HEK293 (cell line): ENCODE measurements at regions not wholly inside any gene's neighbourhood (a gene's known extent, or its start where the extent isn't known, plus 50 kb on each side); places are given as distances from the start of the nearest gene placed in this dataset.

Experiments
- CTCF ChIA-PET: fragments of 350-600 bp; formaldehyde crosslinking; extraction: SDS; loops from one replicate; lab custom pipeline; 2021; ENCODE audit warnings: antibody characterized with exemption; lab: Yijun Ruan, JAX
- POLR2A ChIA-PET: fragments of 300-600 bp; formaldehyde crosslinking; extraction: SDS; loops from one replicate; lab custom pipeline; 2020; ENCODE audit warnings: antibody characterized with exemption, inconsistent platforms; lab: Yijun Ruan, JAX
- H3K27ac ChIP-seq: fragments of 200-500 bp; sonication (Bioruptor generic); 2 replicates; pipeline ENCODE4 v1.5.1; 2014; ENCODE audit warnings: low read depth, low read length, control low read depth, inconsistent platforms; ENCODE audit errors: extremely low read depth
- H3K36me3 ChIP-seq, 2 experiments: fragments of 200-500 bp in 1 of 2; sonication (Bioruptor generic) in 1 of 2; 1 replicate in 1 of 2; 2 replicates in 1 of 2; pipeline ENCODE4 v1.5.1; 2014 to 2017; ENCODE audit warnings: inconsistent platforms in 2 of 2, low read length in 2 of 2; ENCODE audit not compliant: control insufficient read depth in 2 of 2, insufficient read depth in 1 of 2
- H3K4me1 ChIP-seq: fragments of 200-500 bp; sonication (Bioruptor generic); 2 replicates; pipeline ENCODE4 v1.5.1; 2014; ENCODE audit warnings: mild to moderate bottlenecking, low read length, inconsistent platforms; ENCODE audit not compliant: control insufficient read depth, insufficient read depth
- H3K4me3 ChIP-seq: 2 replicates; pipeline ENCODE4 v1.5.1; 2011; ENCODE audit warnings: low read depth, mild to moderate bottlenecking, control low read depth, low read length, moderate library complexity
- H3K9me3 ChIP-seq: fragments of 200-500 bp; sonication (Bioruptor generic); 2 replicates; pipeline ENCODE4 v1.5.1; 2014; ENCODE audit warnings: low read depth, low read length, inconsistent platforms; ENCODE audit not compliant: control insufficient read depth, insufficient read depth
- EGR2 ChIP-seq: fragments of 450-650 bp; formaldehyde crosslinking; IDR thresholded peaks from 2 replicates; pipeline ENCODE4 v1.5.1; 2016; ENCODE audit warnings: low read depth, missing biosample characterization, missing genetic modification characterization
- KLF1 ChIP-seq: fragments of 450-650 bp; formaldehyde crosslinking; IDR thresholded peaks from 2 replicates; pipeline ENCODE4 v1.5.1; 2016; ENCODE audit warnings: missing biosample characterization, missing genetic modification characterization
- KLF16 ChIP-seq: fragments of 450-650 bp; formaldehyde crosslinking; IDR thresholded peaks from 2 replicates; pipeline ENCODE4 v1.5.1; 2017; ENCODE audit warnings: missing biosample characterization, missing genetic modification characterization
- KLF8 ChIP-seq: fragments of 450-650 bp; formaldehyde crosslinking; IDR thresholded peaks from 2 replicates; pipeline ENCODE4 v1.5.1; 2016; ENCODE audit warnings: missing biosample characterization, missing genetic modification characterization
- YY1 ChIP-seq: fragments of 450-650 bp; formaldehyde crosslinking; IDR thresholded peaks from 2 replicates; pipeline ENCODE4 v1.5.1; 2018; ENCODE audit warnings: missing biosample characterization, missing genetic modification characterization
- ZBTB1 ChIP-seq: fragments of 450-650 bp; formaldehyde crosslinking; IDR thresholded peaks from 2 replicates; pipeline ENCODE4 v1.5.1; 2016; ENCODE audit warnings: missing biosample characterization, missing genetic modification characterization
- ZFP3 ChIP-seq: fragments of 450-650 bp; formaldehyde crosslinking; IDR thresholded peaks from 2 replicates; pipeline ENCODE4 v1.5.1; 2016; ENCODE audit warnings: low read depth, missing biosample characterization, missing genetic modification characterization
- ZIC2 ChIP-seq: fragments of 450-650 bp; formaldehyde crosslinking; IDR thresholded peaks from 2 replicates; pipeline ENCODE4 v1.5.1; 2016; ENCODE audit warnings: missing biosample characterization, missing genetic modification characterization
- ZNF114 ChIP-seq: fragments of 450-650 bp; formaldehyde crosslinking; IDR thresholded peaks from 2 replicates; pipeline ENCODE4 v1.5.0; 2017; ENCODE audit warnings: missing biosample characterization, missing genetic modification characterization
- ZNF140 ChIP-seq: fragments of 450-650 bp; formaldehyde crosslinking; IDR thresholded peaks from 2 replicates; pipeline ENCODE4 v1.5.1; 2016; ENCODE audit warnings: missing biosample characterization, missing genetic modification characterization
- ZNF148 ChIP-seq: fragments of 450-650 bp; formaldehyde crosslinking; IDR thresholded peaks from 2 replicates; pipeline ENCODE4 v1.5.0; 2017; ENCODE audit warnings: missing biosample characterization, missing genetic modification characterization, borderline replicate concordance
- ZNF311 ChIP-seq: fragments of 450-650 bp; formaldehyde crosslinking; IDR thresholded peaks from 2 replicates; pipeline ENCODE4 v1.5.1; 2017; ENCODE audit warnings: missing biosample characterization, missing genetic modification characterization, borderline replicate concordance
- ZNF394 ChIP-seq: fragments of 450-650 bp; formaldehyde crosslinking; IDR thresholded peaks from 2 replicates; pipeline ENCODE4 v1.5.1; 2016; ENCODE audit warnings: missing biosample characterization, missing genetic modification characterization, mild to moderate bottlenecking, moderate library complexity, borderline replicate concordance
- ZNF521 ChIP-seq: fragments of 450-650 bp; formaldehyde crosslinking; IDR thresholded peaks from 2 replicates; pipeline ENCODE4 v1.5.1; 2017; ENCODE audit warnings: missing biosample characterization, mild to moderate bottlenecking, missing genetic modification characterization
- ZNF530 ChIP-seq: fragments of 450-650 bp; formaldehyde crosslinking; IDR thresholded peaks from 2 replicates; pipeline ENCODE4 v1.5.1; 2016; ENCODE audit warnings: low read depth, missing biosample characterization, missing genetic modification characterization
- ZNF623 ChIP-seq: fragments of 450-650 bp; formaldehyde crosslinking; IDR thresholded peaks from 2 replicates; pipeline ENCODE4 v1.5.1; 2016; ENCODE audit warnings: missing biosample characterization, missing genetic modification characterization
- ZNF664 ChIP-seq: fragments of 450-650 bp; formaldehyde crosslinking; IDR thresholded peaks from 2 replicates; pipeline ENCODE4 v1.5.1; 2016; ENCODE audit warnings: missing biosample characterization, missing genetic modification characterization
- ZNF777 ChIP-seq: fragments of 450-650 bp; formaldehyde crosslinking; IDR thresholded peaks from 2 replicates; pipeline ENCODE4 v1.5.1; 2017; ENCODE audit warnings: missing biosample characterization, missing genetic modification characterization, borderline replicate concordance
- ZNF791 ChIP-seq: fragments of 450-650 bp; formaldehyde crosslinking; IDR thresholded peaks from 2 replicates; pipeline ENCODE4 v1.5.1; 2016; ENCODE audit warnings: missing biosample characterization, missing genetic modification characterization
- ZSCAN23 ChIP-seq: fragments of 450-650 bp; formaldehyde crosslinking; IDR thresholded peaks from 2 replicates; pipeline ENCODE4 v1.5.1; 2016; ENCODE audit warnings: missing biosample characterization, missing genetic modification characterization
- TF ChIP-seq, protein P1 (sequence below): fragments of 450-650 bp; formaldehyde crosslinking; IDR thresholded peaks from 2 replicates; pipeline ENCODE4 v1.5.1; 2016; ENCODE audit warnings: missing biosample characterization, missing genetic modification characterization, borderline replicate concordance
- TF ChIP-seq, protein P2 (sequence below): fragments of 450-650 bp; formaldehyde crosslinking; IDR thresholded peaks from 2 replicates; pipeline ENCODE4 v1.5.1; 2016; ENCODE audit warnings: missing biosample characterization, missing genetic modification characterization
- TF ChIP-seq, protein P3 (sequence below): fragments of 450-650 bp; IDR thresholded peaks from 2 replicates; pipeline ENCODE4 v1.5.1; 2018; ENCODE audit warnings: missing biosample characterization, mild to moderate bottlenecking, missing genetic modification characterization

GRCh38 chr9:16044579-16044881, 491.7 kb downstream of the CCDC171 start (continued):
- no peak for TF ChIP-seq ZIC2 (tag by site-specific recombination)
- TF ChIP-seq ZNF777 (tag by site-specific recombination): no peak
- no peak for TF ChIP-seq YY1
- TF ChIP-seq ZNF311: no peak
- no peak for TF ChIP-seq ZNF148 (tag by site-specific recombination)
- TF ChIP-seq, all 188 proteins: peak for 0

DNA sequence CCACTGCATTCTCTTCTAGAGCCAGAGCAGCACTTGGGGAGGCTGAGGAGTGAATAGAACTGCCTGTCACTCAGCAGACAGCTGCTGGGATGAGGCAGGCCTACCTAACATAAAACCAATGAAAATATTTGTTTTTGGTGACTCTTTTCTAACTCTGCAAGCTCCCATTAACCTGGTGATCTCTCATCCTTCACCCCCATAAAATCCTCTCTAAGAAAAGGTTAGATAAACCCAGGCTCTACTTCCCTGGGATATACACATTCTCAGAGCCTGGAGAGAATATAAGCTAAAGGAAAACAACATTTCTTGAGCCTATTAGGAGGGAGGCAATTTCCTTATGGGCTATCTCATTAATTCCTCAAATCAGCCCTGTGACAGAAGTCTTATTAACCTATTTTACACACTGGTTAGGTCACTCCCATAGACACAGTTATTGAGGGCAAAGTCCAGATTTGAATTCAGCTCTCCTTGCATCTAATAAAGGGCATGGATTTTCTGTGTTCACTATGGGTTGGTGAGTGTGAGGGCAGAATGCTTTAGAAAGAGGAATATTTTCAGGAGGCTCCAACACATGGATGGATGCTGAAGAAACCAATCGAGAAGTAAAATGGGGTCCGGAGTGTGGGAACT, 492.9 kb downstream of the CCDC171 start:
- no peak overlapping the region for H3K27ac ChIP-seq
- CTCF ChIA-PET: no interaction called here
- no peaks in the 10 kb centered on the region for H3K9me3 ChIP-seq
- H3K36me3 ChIP-seq: no peaks in the 10 kb centered on the region
- POLR2A ChIA-PET: no interaction called here
- H3K4me3 ChIP-seq: no peak overlapping the region
- no peaks in the 10 kb centered on the region for H3K4me1 ChIP-seq
- TF ChIP-seq, protein P1, sequence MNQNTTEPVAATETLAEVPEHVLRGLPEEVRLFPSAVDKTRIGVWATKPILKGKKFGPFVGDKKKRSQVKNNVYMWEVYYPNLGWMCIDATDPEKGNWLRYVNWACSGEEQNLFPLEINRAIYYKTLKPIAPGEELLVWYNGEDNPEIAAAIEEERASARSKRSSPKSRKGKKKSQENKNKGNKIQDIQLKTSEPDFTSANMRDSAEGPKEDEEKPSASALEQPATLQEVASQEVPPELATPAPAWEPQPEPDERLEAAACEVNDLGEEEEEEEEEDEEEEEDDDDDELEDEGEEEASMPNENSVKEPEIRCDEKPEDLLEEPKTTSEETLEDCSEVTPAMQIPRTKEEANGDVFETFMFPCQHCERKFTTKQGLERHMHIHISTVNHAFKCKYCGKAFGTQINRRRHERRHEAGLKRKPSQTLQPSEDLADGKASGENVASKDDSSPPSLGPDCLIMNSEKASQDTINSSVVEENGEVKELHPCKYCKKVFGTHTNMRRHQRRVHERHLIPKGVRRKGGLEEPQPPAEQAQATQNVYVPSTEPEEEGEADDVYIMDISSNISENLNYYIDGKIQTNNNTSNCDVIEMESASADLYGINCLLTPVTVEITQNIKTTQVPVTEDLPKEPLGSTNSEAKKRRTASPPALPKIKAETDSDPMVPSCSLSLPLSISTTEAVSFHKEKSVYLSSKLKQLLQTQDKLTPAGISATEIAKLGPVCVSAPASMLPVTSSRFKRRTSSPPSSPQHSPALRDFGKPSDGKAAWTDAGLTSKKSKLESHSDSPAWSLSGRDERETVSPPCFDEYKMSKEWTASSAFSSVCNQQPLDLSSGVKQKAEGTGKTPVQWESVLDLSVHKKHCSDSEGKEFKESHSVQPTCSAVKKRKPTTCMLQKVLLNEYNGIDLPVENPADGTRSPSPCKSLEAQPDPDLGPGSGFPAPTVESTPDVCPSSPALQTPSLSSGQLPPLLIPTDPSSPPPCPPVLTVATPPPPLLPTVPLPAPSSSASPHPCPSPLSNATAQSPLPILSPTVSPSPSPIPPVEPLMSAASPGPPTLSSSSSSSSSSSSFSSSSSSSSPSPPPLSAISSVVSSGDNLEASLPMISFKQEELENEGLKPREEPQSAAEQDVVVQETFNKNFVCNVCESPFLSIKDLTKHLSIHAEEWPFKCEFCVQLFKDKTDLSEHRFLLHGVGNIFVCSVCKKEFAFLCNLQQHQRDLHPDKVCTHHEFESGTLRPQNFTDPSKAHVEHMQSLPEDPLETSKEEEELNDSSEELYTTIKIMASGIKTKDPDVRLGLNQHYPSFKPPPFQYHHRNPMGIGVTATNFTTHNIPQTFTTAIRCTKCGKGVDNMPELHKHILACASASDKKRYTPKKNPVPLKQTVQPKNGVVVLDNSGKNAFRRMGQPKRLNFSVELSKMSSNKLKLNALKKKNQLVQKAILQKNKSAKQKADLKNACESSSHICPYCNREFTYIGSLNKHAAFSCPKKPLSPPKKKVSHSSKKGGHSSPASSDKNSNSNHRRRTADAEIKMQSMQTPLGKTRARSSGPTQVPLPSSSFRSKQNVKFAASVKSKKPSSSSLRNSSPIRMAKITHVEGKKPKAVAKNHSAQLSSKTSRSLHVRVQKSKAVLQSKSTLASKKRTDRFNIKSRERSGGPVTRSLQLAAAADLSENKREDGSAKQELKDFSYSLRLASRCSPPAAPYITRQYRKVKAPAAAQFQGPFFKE (tag by site-specific recombination): no peak

- H3K9me3 ChIP-seq: no peaks in the 10 kb centered on the region
- no peak overlapping the region for H3K4me3 ChIP-seq
- ChIA-PET CTCF (no interaction called here), POLR2A (no interaction called here)
- H3K4me1 ChIP-seq: no peaks in the 10 kb centered on the region
- no peaks in the 10 kb centered on the region for H3K36me3 ChIP-seq
- TF ChIP-seq ZFP3 (no peak), ZNF791 (no peak), ZNF664 (tag by site-specific recombination) (no peak), ZNF140 (no peak), EGR2 (tag by site-specific recombination) (no peak), ZBTB1 (tag by site-specific recombination) (no peak), ZNF530 (tag by site-specific recombination) (no peak), KLF1 (tag by site-specific recombination) (no peak), KLF16 (no peak), ZNF623 (tag by site-specific recombination) (no peak), KLF8 (tag by site-specific recombination) (no peak), ZNF394 (tag by site-specific recombination) (no peak), ZSCAN23 (no peak), ZNF114 (tag by site-specific recombination) (no peak), ZNF521 (tag by site-specific recombination) (no peak)
- TF ChIP-seq, protein P2, sequence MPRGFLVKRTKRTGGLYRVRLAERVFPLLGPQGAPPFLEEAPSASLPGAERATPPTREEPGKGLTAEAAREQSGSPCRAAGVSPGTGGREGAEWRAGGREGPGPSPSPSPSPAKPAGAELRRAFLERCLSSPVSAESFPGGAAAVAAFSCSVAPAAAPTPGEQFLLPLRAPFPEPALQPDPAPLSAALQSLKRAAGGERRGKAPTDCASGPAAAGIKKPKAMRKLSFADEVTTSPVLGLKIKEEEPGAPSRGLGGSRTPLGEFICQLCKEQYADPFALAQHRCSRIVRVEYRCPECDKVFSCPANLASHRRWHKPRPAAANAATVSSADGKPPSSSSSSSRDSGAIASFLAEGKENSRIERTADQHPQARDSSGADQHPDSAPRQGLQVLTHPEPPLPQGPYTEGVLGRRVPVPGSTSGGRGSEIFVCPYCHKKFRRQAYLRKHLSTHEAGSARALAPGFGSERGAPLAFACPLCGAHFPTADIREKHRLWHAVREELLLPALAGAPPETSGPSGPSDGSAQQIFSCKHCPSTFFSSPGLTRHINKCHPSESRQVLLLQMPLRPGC (tag by site-specific recombination): no peak
- TF ChIP-seq, protein P3, sequence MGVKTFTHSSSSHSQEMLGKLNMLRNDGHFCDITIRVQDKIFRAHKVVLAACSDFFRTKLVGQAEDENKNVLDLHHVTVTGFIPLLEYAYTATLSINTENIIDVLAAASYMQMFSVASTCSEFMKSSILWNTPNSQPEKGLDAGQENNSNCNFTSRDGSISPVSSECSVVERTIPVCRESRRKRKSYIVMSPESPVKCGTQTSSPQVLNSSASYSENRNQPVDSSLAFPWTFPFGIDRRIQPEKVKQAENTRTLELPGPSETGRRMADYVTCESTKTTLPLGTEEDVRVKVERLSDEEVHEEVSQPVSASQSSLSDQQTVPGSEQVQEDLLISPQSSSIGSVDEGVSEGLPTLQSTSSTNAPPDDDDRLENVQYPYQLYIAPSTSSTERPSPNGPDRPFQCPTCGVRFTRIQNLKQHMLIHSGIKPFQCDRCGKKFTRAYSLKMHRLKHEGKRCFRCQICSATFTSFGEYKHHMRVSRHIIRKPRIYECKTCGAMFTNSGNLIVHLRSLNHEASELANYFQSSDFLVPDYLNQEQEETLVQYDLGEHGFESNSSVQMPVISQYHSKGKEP (tag by site-specific recombination): no peak
- no peak overlapping the region for H3K27ac ChIP-seq
Measured at GRCh38 chr9:16046713-16047112, 493.9 kb downstream of the CCDC171 start.
